ENCODE measurements at regions not wholly inside any gene's neighbourhood (a gene's known extent, or its start where the extent isn't known, plus 50 kb on each side); places are given as distances from the start of the nearest gene placed in this dataset.

DNA sequence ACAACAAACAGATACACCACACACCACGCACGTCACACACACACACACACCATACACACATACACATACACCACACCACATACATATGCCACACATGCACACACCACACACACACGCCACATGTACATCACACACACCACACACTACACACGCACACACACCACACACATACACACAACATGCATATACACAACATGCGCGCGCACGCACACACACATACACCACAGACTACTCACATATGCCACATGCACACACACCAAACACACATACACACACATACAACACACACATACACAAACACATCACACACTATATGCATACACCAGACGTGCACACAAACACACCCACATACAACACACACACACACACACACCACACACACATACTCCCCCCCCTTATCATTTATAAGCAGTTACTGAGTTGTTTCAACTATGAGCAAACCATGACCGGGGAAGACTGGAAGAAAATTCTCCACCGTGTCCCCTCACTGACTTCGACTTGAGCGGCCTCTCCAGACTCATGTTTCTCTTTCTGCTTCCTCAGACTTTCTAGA lies 126.7 kb upstream of the IQSEC1 start:
- no peak overlapping the region for H3K4me3 ChIP-seq (ENCODE audit: low read depth, low read length)
- TF ChIP-seq, protein P1, sequence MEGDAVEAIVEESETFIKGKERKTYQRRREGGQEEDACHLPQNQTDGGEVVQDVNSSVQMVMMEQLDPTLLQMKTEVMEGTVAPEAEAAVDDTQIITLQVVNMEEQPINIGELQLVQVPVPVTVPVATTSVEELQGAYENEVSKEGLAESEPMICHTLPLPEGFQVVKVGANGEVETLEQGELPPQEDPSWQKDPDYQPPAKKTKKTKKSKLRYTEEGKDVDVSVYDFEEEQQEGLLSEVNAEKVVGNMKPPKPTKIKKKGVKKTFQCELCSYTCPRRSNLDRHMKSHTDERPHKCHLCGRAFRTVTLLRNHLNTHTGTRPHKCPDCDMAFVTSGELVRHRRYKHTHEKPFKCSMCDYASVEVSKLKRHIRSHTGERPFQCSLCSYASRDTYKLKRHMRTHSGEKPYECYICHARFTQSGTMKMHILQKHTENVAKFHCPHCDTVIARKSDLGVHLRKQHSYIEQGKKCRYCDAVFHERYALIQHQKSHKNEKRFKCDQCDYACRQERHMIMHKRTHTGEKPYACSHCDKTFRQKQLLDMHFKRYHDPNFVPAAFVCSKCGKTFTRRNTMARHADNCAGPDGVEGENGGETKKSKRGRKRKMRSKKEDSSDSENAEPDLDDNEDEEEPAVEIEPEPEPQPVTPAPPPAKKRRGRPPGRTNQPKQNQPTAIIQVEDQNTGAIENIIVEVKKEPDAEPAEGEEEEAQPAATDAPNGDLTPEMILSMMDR (IDR thresholded peaks at IDR 0.05; ENCODE audit: insufficient read depth, low read length) = no peak
- no peak for DNase-seq (ENCODE audit: low read depth)

DNA sequence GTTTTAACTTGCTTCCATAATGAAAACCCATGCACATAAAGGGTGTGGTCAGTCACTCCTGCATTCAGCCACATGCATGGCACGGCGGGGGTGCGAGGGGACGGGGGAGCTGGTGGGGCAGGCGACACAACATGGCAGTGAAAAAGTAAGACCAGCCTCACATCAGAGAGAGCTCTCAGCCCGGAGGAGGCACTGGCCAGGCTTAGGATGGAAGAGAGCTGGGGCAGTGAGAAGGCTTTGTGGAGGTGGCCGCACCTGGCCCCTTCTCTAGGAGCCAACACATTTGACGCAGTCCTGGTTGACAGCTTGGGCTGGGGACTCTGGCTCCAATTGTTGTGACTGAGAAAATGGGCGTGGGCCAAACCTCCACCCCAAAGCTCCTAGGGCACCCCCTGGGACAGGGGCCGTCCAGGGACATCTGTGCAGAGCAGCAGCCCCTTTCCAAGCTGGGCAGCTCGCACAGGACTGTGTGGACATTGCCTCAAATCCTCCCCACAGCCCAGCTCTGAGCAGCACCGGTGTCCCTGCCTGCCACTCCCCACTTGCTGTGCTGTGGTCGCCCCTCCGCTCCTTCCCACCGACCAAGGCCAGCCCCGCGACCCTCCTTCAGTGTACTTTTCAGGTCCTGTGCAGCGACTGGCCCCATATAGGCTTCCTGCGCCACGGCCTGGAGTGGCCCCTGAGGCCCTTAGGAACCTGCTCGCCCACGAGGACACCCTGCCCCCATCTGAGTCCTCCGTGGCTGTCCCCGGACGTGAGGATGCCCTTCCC lies 126.0 kb upstream of the IQSEC1 start:
- no peak for DNase-seq (ENCODE audit: low read depth)
- H3K4me3 ChIP-seq (ENCODE audit: low read depth, low read length) = no peak overlapping the region
- TF ChIP-seq, protein P1 (IDR thresholded peaks at IDR 0.05; ENCODE audit: insufficient read depth, low read length) = no peak

DNA sequence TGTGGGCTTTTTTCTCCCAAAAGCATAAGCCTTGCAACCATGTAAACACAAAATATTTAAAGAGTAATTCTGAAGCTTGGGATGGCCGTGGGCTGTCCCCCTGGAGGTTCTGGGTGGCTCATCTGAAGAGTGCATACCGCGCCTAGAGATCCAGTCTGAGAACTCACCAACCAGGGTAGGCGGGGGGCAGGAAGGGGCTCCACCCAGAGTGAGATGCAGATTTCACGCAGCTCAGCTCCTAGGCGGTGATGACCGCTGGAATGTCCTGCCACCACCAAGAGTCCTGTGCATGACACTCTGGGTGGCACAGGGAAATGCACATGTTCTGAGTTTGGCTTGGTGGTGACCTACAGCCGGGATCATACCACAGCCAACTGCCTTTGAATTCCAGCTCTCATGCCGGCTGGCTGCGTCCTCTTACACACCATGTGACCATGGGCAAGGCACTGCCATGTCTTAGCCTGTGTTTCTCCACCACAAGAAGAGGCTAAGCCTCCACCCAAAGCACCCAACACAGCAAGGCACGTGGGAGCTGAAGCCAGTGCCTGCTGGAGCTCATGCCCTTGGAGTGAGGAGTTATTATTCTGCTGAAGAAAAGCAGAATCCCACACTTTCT lies 125.1 kb upstream of the IQSEC1 start:
- H3K4me3 ChIP-seq (ENCODE audit: low read depth, low read length) = no peak overlapping the region
- DNase-seq (ENCODE audit: low read depth) = no peak
- TF ChIP-seq, protein P1 (IDR thresholded peaks at IDR 0.05; ENCODE audit: insufficient read depth, low read length) = no peak

DNA sequence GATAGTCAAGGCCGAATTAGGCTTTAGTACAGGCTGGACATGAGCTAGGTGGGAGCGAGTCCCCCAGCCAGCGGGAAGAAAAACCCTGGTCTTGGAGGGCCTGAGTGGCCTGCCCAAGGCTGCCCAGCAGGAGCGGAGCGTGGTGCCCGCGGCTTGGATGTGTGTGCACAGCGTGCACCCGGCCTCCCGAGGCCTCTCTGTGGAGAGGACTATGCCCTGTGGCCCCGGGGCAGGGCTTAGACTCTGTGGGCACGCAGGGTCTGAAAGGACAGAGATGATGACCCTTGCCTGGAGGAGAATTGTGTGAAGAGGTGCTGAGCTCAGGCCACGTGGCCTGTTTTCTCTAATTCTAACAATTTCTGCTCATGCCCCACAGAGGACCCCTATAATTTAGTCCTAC lies 124.6 kb upstream of the IQSEC1 start:
- DNase-seq (ENCODE audit: low read depth) = no peak
- no peak overlapping the region for H3K4me3 ChIP-seq (ENCODE audit: low read depth, low read length)
- TF ChIP-seq, protein P1 (IDR thresholded peaks at IDR 0.05; ENCODE audit: insufficient read depth, low read length) = no peak

DNA sequence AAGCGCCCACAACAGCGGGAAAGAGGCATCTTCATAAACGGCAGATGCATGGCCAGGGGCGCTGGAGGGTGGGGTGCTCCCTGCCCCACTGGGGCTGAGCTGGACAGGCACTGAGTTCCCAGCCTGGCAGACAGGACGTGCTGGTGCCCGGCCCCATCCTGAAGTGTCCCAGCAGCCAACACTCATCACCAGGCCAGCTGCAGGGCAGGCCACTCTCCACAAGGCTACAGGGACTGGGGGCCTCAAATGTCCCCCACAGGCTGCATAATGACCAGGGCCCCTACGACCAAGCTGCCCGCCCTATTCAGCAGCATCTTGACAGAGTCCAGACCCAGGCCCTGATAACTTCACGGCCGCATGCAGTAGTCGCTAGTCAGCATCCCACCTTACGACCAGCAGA lies 124.1 kb upstream of the IQSEC1 start:
- no peak overlapping the region for H3K4me3 ChIP-seq (ENCODE audit: low read depth, low read length)
- TF ChIP-seq, protein P1 (IDR thresholded peaks at IDR 0.05; ENCODE audit: insufficient read depth, low read length) = no peak
- no peak for DNase-seq (ENCODE audit: low read depth)

DNA sequence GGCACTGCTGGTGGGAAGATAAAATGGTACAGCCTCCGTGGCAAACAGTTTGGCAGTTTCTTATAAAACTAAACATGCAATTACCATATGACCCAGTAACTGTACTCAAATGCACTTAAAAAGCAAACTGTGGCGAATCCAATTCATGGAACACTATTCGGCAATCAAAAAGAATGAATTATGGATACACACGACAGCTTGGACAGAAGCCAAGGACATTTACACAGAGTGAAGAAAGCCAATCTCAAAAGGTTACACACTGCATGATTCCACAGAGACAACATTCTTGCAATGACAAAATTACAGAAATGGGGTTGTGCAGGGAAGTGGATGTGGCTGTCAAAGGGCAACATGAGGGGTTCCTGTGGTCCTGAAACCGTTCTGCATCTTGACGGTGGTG lies 122.1 kb upstream of the IQSEC1 start:
- TF ChIP-seq, protein P1 (IDR thresholded peaks at IDR 0.05; ENCODE audit: insufficient read depth, low read length) = no peak
- no peak for DNase-seq (ENCODE audit: low read depth)
- no peak overlapping the region for H3K4me3 ChIP-seq (ENCODE audit: low read depth, low read length)

All from fibroblast of the aortic adventitia (primary cell).